Lower leg skin (tissue), 3 donors: ENCODE measurements at regions not wholly inside any gene's neighbourhood (a gene's known extent, or its start where the extent isn't known, plus 50 kb on each side); places are given as distances from the start of the nearest gene placed in this dataset.

Experiments
- CTCF ChIP-seq, 3 donors: fragments of 450-650 bp; IDR thresholded peaks; one replicate each; pipeline ENCODE4 v1.5.1; 2016; ENCODE audit warnings: antibody characterized with exemption in 3 of 3, mild to moderate bottlenecking in 3 of 3, moderate library complexity in 2 of 3
- POLR2A ChIP-seq, 2 donors: fragments of 450-650 bp; IDR thresholded peaks; one replicate each; pipeline ENCODE4 v1.6.1; 2016 to 2017; ENCODE audit warnings: antibody characterized with exemption in 2 of 2, mild to moderate bottlenecking in 1 of 2, moderate library complexity in 1 of 2

- TF ChIP-seq CTCF (IDR thresholded peaks at IDR 0.05) (no peak), POLR2A (IDR thresholded peaks at IDR 0.05) (no peak)
These were observed 217.1 kb downstream of the BMP7 start for GRCh38 chr20:57049296-57049695.
